ENCODE measurements at regions not wholly inside any gene's neighbourhood (a gene's known extent, or its start where the extent isn't known, plus 50 kb on each side); places are given as distances from the start of the nearest gene placed in this dataset.
"Not testable (repeated sequence)": the region's sequence is repeated elsewhere in the genome, so short reads cannot be mapped to it uniquely, and the experiment has no call there.

DNA sequence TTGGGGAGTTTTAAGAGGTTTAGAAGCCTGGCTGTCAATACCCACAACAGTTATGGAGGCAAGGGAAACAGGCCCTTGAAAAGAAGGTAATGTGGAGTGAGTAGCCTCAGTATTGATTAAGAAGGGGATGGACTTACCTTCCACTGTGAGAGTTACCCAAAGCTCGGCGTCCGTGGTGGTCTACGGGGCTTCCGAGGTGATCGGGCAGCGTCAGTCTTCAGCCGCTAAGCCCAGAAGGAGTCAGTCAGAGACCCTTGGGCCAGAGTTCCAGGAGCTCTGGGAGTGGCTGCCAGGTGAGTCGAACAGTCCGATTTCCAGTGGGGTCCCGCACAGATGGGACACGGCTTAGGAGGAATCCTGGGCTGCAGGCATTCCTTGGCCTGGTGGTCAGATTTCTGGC lies 379.0 kb downstream of the BCKDHB start:
- TF ChIP-seq EZH2 (IDR thresholded peaks at IDR 0.05; ENCODE audit: borderline replicate concordance, low read depth, low read length, poor library complexity, severe bottlenecking); CTCF (conservative IDR thresholded peaks at IDR 0.05; ENCODE audit: low read depth, low read length): not testable (repeated sequence)
